ENCODE measurements at regions not wholly inside any gene's neighbourhood (a gene's known extent, or its start where the extent isn't known, plus 50 kb on each side); places are given as distances from the start of the nearest gene placed in this dataset.
"Not testable (repeated sequence)": the region's sequence is repeated elsewhere in the genome, so short reads cannot be mapped to it uniquely, and the experiment has no call there.

- peaks cover 13% of the 10 kb centered on the region for H3K9me3 Mint-ChIP-seq
- not testable (repeated sequence) for H3K27me3 Mint-ChIP-seq, DNase-seq, H3K4me3 Mint-ChIP-seq, H3K4me1 Mint-ChIP-seq, H3K36me3 Mint-ChIP-seq, H3K27ac Mint-ChIP-seq
Measured at GRCh38 chr12:17282169-17282568, 676.2 kb upstream of the LMO3 start.

GRCh38 chr12:17278946-17279345, 673.0 kb upstream of the LMO3 start:
- Mint-ChIP-seq H3K27me3 (no peaks in the 10 kb centered on the region), H3K4me1 (no peaks in the 10 kb centered on the region), H3K9me3 (peaks cover 11% of the 10 kb centered on the region), H3K36me3 (no peaks in the 10 kb centered on the region), H3K4me3 (no peak overlapping the region), H3K27ac (no peak overlapping the region)
- no peak for DNase-seq

GRCh38 chr12:17276196-17276595, 670.2 kb upstream of the LMO3 start:
- no peak overlapping the region for H3K4me3 Mint-ChIP-seq
- H3K9me3 Mint-ChIP-seq, result peaks cover 9% of the 10 kb centered on the region
- no peak for DNase-seq
- no peaks in the 10 kb centered on the region for H3K36me3 Mint-ChIP-seq
- no peak overlapping the region for H3K27ac Mint-ChIP-seq
- no peaks in the 10 kb centered on the region for H3K27me3 Mint-ChIP-seq
- H3K4me1 Mint-ChIP-seq, result no peaks in the 10 kb centered on the region

- Mint-ChIP-seq H3K36me3 (no peaks in the 10 kb centered on the region), H3K27ac (no peak overlapping the region), H3K9me3 (no peaks in the 10 kb centered on the region), H3K4me3 (no peak overlapping the region), H3K27me3 (no peaks in the 10 kb centered on the region), H3K4me1 (no peaks in the 10 kb centered on the region)
- no peak for DNase-seq
Measured at GRCh38 chr12:17266856-17267255, 660.9 kb upstream of the LMO3 start.

GRCh38 chr12:17264603-17265002, 658.6 kb upstream of the LMO3 start:
- H3K9me3 Mint-ChIP-seq, result peaks cover 3% of the 10 kb centered on the region

GRCh38 chr12:17239874-17240273, 633.9 kb upstream of the LMO3 start:
- H3K27me3 Mint-ChIP-seq, result no peaks in the 10 kb centered on the region
- H3K36me3 Mint-ChIP-seq, result no peaks in the 10 kb centered on the region
- H3K9me3 Mint-ChIP-seq, result peaks cover 11% of the 10 kb centered on the region
- no peaks in the 10 kb centered on the region for H3K4me1 Mint-ChIP-seq
- H3K4me3 Mint-ChIP-seq, result no peak overlapping the region
- DNase-seq, result no peak
- H3K27ac Mint-ChIP-seq, result no peak overlapping the region

More at GRCh38 chr12:17264603-17265002, 658.6 kb upstream of the LMO3 start:
- no peaks in the 10 kb centered on the region for H3K36me3 Mint-ChIP-seq
- no peak for DNase-seq
- no peak overlapping the region for H3K27ac Mint-ChIP-seq
- H3K27me3 Mint-ChIP-seq, result no peaks in the 10 kb centered on the region
- H3K4me1 Mint-ChIP-seq, result no peaks in the 10 kb centered on the region
- no peak overlapping the region for H3K4me3 Mint-ChIP-seq

GRCh38 chr12:17235996-17236395, 630.0 kb upstream of the LMO3 start:
- Mint-ChIP-seq H3K4me3 (no peak overlapping the region), H3K9me3 (peaks cover 11% of the 10 kb centered on the region), H3K27ac (no peak overlapping the region), H3K4me1 (no peaks in the 10 kb centered on the region), H3K27me3 (no peaks in the 10 kb centered on the region), H3K36me3 (no peaks in the 10 kb centered on the region)
- DNase-seq, result no peak

GRCh38 chr12:17215759-17216570, 610.0 kb upstream of the LMO3 start:
- Mint-ChIP-seq H3K4me3 (no peak overlapping the region), H3K27me3 (no peaks in the 10 kb centered on the region), H3K4me1 (no peaks in the 10 kb centered on the region), H3K27ac (no peak overlapping the region), H3K36me3 (no peaks in the 10 kb centered on the region), H3K9me3 (peaks cover 2% of the 10 kb centered on the region)
- no peak for DNase-seq

GRCh38 chr12:17214929-17215328, 609.0 kb upstream of the LMO3 start:
- peaks cover 2% of the 10 kb centered on the region for H3K9me3 Mint-ChIP-seq
- no peak for DNase-seq
- no peaks in the 10 kb centered on the region for H3K4me1 Mint-ChIP-seq
- H3K27ac Mint-ChIP-seq, result no peak overlapping the region
- no peaks in the 10 kb centered on the region for H3K27me3 Mint-ChIP-seq
- no peaks in the 10 kb centered on the region for H3K36me3 Mint-ChIP-seq
- no peak overlapping the region for H3K4me3 Mint-ChIP-seq

GRCh38 chr12:17206553-17206952, 600.6 kb upstream of the LMO3 start:
- H3K4me1 Mint-ChIP-seq, result no peaks in the 10 kb centered on the region
- H3K27me3 Mint-ChIP-seq, result no peaks in the 10 kb centered on the region
- no peaks in the 10 kb centered on the region for H3K9me3 Mint-ChIP-seq
- no peak for DNase-seq
- H3K27ac Mint-ChIP-seq, result no peak overlapping the region
- no peak overlapping the region for H3K4me3 Mint-ChIP-seq
- no peaks in the 10 kb centered on the region for H3K36me3 Mint-ChIP-seq

GRCh38 chr12:17204289-17205054, 598.5 kb upstream of the LMO3 start:
- no peak overlapping the region for H3K4me3 Mint-ChIP-seq
- no peaks in the 10 kb centered on the region for H3K27me3 Mint-ChIP-seq
- no peaks in the 10 kb centered on the region for H3K4me1 Mint-ChIP-seq
- no peak overlapping the region for H3K27ac Mint-ChIP-seq
- H3K9me3 Mint-ChIP-seq, result no peaks in the 10 kb centered on the region
- DNase-seq, result no peak
- H3K36me3 Mint-ChIP-seq, result no peaks in the 10 kb centered on the region

GRCh38 chr12:17203497-17203896, 597.5 kb upstream of the LMO3 start:
- Mint-ChIP-seq H3K4me1 (no peaks in the 10 kb centered on the region), H3K4me3 (no peak overlapping the region), H3K27me3 (no peaks in the 10 kb centered on the region), H3K27ac (no peak overlapping the region), H3K9me3 (no peaks in the 10 kb centered on the region), H3K36me3 (no peaks in the 10 kb centered on the region)
- DNase-seq, result no peak

GRCh38 chr12:17197971-17198370, 592.0 kb upstream of the LMO3 start:
- Mint-ChIP-seq H3K4me1 (no peaks in the 10 kb centered on the region), H3K36me3 (no peaks in the 10 kb centered on the region), H3K27ac (no peak overlapping the region)

GRCh38 chr12:17192721-17193120, 586.8 kb upstream of the LMO3 start:
- H3K27ac Mint-ChIP-seq, result no peak overlapping the region
- no peak for DNase-seq

More at GRCh38 chr12:17197971-17198370, 592.0 kb upstream of the LMO3 start:
- H3K4me3 Mint-ChIP-seq, result no peak overlapping the region
- H3K9me3 Mint-ChIP-seq, result no peaks in the 10 kb centered on the region
- no peaks in the 10 kb centered on the region for H3K27me3 Mint-ChIP-seq
- DNase-seq, result no peak

GRCh38 chr12:17169726-17170471, 563.9 kb upstream of the LMO3 start:
- no peaks in the 10 kb centered on the region for H3K4me1 Mint-ChIP-seq
- no peaks in the 10 kb centered on the region for H3K27me3 Mint-ChIP-seq
- no peak overlapping the region for H3K27ac Mint-ChIP-seq
- peaks cover 4% of the 10 kb centered on the region for H3K9me3 Mint-ChIP-seq
- H3K36me3 Mint-ChIP-seq, result no peaks in the 10 kb centered on the region
- no peak for DNase-seq
- no peak overlapping the region for H3K4me3 Mint-ChIP-seq

More at GRCh38 chr12:17192721-17193120, 586.8 kb upstream of the LMO3 start:
- H3K27me3 Mint-ChIP-seq, result no peaks in the 10 kb centered on the region
- no peaks in the 10 kb centered on the region for H3K4me1 Mint-ChIP-seq
- H3K36me3 Mint-ChIP-seq, result no peaks in the 10 kb centered on the region
- peaks cover 2% of the 10 kb centered on the region for H3K9me3 Mint-ChIP-seq
- H3K4me3 Mint-ChIP-seq, result no peak overlapping the region
